ENCODE measurements at regions not wholly inside any gene's neighbourhood (a gene's known extent, or its start where the extent isn't known, plus 50 kb on each side); places are given as distances from the start of the nearest gene placed in this dataset.
"Not testable (repeated sequence)": the region's sequence is repeated elsewhere in the genome, so short reads cannot be mapped to it uniquely, and the experiment has no call there.

GRCh38 chr6:78528926-78529325 lies 338.4 kb upstream of the IRAK1BP1 start:
- H3K4me1 ChIP-seq: no peaks in the 10 kb centered on the region
- intact Hi-C loops (cut with micrococcal nuclease): no loop called here
- TF ChIP-seq CTCF (IDR thresholded peaks at IDR 0.05; ENCODE audit: borderline replicate concordance): no peak
- no peak for DNase-seq
- H3K36me3 ChIP-seq: no peaks in the 10 kb centered on the region
- no peaks in the 10 kb centered on the region for H3K9me3 ChIP-seq (replicated peaks)
- no peaks in the 10 kb centered on the region for H3K27me3 ChIP-seq (ENCODE audit: low read depth)
- H3K4me3 ChIP-seq: no peak overlapping the region
- H3K27ac ChIP-seq (replicated peaks): no peak overlapping the region

GRCh38 chr6:78530208-78530607 lies 337.1 kb upstream of the IRAK1BP1 start:
- no peaks in the 10 kb centered on the region for H3K27me3 ChIP-seq (ENCODE audit: low read depth)
- no peak overlapping the region for H3K27ac ChIP-seq (replicated peaks)
- no peak for DNase-seq
- intact Hi-C loops (cut with micrococcal nuclease): no loop called here
- TF ChIP-seq CTCF (IDR thresholded peaks at IDR 0.05; ENCODE audit: borderline replicate concordance): no peak
- no peaks in the 10 kb centered on the region for H3K36me3 ChIP-seq
- no peaks in the 10 kb centered on the region for H3K9me3 ChIP-seq (replicated peaks)
- no peaks in the 10 kb centered on the region for H3K4me1 ChIP-seq
- H3K4me3 ChIP-seq: no peak overlapping the region

- Histone ChIP-seq H3K36me3 (no peaks in the 10 kb centered on the region), H3K27ac (replicated peaks) (no peak overlapping the region), H3K27me3 (ENCODE audit: low read depth) (no peaks in the 10 kb centered on the region), H3K4me1 (no peaks in the 10 kb centered on the region), H3K9me3 (replicated peaks) (no peaks in the 10 kb centered on the region), H3K4me3 (no peak overlapping the region)
- no peak for TF ChIP-seq CTCF (IDR thresholded peaks at IDR 0.05; ENCODE audit: borderline replicate concordance)
- intact Hi-C loops (cut with micrococcal nuclease): no loop called here
- DNase-seq: no peak
Observed at GRCh38 chr6:78533426-78533825, 333.9 kb upstream of the IRAK1BP1 start.

GRCh38 chr6:78533876-78534275 lies 333.5 kb upstream of the IRAK1BP1 start:
- no peaks in the 10 kb centered on the region for H3K27me3 ChIP-seq (ENCODE audit: low read depth)
- no peak for TF ChIP-seq CTCF (IDR thresholded peaks at IDR 0.05; ENCODE audit: borderline replicate concordance)
- DNase-seq: no peak
- no peak overlapping the region for H3K27ac ChIP-seq (replicated peaks)
- no peak overlapping the region for H3K4me3 ChIP-seq
- no peaks in the 10 kb centered on the region for H3K4me1 ChIP-seq
- intact Hi-C loops (cut with micrococcal nuclease): no loop called here
- no peaks in the 10 kb centered on the region for H3K9me3 ChIP-seq (replicated peaks)
- no peaks in the 10 kb centered on the region for H3K36me3 ChIP-seq

- intact Hi-C loops (cut with micrococcal nuclease): no loop called here
- Histone ChIP-seq H3K9me3 (replicated peaks) (no peaks in the 10 kb centered on the region), H3K4me1 (no peaks in the 10 kb centered on the region), H3K27me3 (ENCODE audit: low read depth) (no peaks in the 10 kb centered on the region), H3K36me3 (no peaks in the 10 kb centered on the region), H3K27ac (replicated peaks) (no peak overlapping the region), H3K4me3 (no peak overlapping the region)
- no peak for DNase-seq
- TF ChIP-seq CTCF (IDR thresholded peaks at IDR 0.05; ENCODE audit: borderline replicate concordance): no peak
Observed at GRCh38 chr6:78538002-78538401, 329.3 kb upstream of the IRAK1BP1 start.

GRCh38 chr6:78547636-78548035 lies 319.7 kb upstream of the IRAK1BP1 start:
- DNase-seq; H3K9me3 ChIP-seq (replicated peaks); H3K36me3 ChIP-seq; H3K27ac ChIP-seq (replicated peaks); intact Hi-C loops (cut with micrococcal nuclease); H3K27me3 ChIP-seq (ENCODE audit: low read depth); H3K4me1 ChIP-seq; H3K4me3 ChIP-seq: not testable (repeated sequence)

All from left ventricle myocardium inferior (tissue), 1 donor.